Activated CD8-positive, alpha-beta T cell treated with anti-CD3 and anti-CD28 coated beads for 36 hours (primary cell): ENCODE measurements at regions not wholly inside any gene's neighbourhood (a gene's known extent, or its start where the extent isn't known, plus 50 kb on each side); places are given as distances from the start of the nearest gene placed in this dataset.
"Not testable (repeated sequence)": the region's sequence is repeated elsewhere in the genome, so short reads cannot be mapped to it uniquely, and the experiment has no call there.

Experiments
- ATAC-seq: fragments of 200-7000 bp; cut with Tn5 transposase; one replicate; pipeline ENCODE4 v1.10.0; 2021; ENCODE audit warnings: mild to moderate bottlenecking, moderate library complexity
- CTCF ChIA-PET: fragments of 350-600 bp; sonication (Branson Sonifier 250); formaldehyde crosslinking; loops from one replicate; lab custom pipeline; 2021; ENCODE audit warnings: antibody characterized with exemption; lab: Charles Lee
- POLR2A ChIA-PET: fragments of 350-600 bp; sonication (Branson Sonifier 250); formaldehyde crosslinking; loops from one replicate; lab custom pipeline; 2021; ENCODE audit warnings: antibody characterized with exemption; lab: Charles Lee
- DNase-seq: peaks from one replicate; pipeline ENCODE4 v3.0.0-alpha.2; 2020
- H3K27ac Mint-ChIP-seq: one replicate; pipeline ENCODE4 v1.8.0; 2021; ENCODE audit warnings: mild to moderate bottlenecking, mixed read lengths
- H3K27me3 Mint-ChIP-seq: one replicate; pipeline ENCODE4 v1.8.0; 2021; ENCODE audit warnings: mixed read lengths
- H3K36me3 Mint-ChIP-seq: one replicate; pipeline ENCODE4 v1.8.0; 2021; ENCODE audit warnings: low read depth, mixed read lengths
- H3K4me1 Mint-ChIP-seq: one replicate; pipeline ENCODE4 v1.8.0; 2021; ENCODE audit warnings: low read depth, mixed read lengths
- H3K4me3 Mint-ChIP-seq: one replicate; pipeline ENCODE4 v1.8.0; 2021; ENCODE audit warnings: mild to moderate bottlenecking, moderate library complexity, mixed read lengths
- H3K9me3 Mint-ChIP-seq: one replicate; pipeline ENCODE4 v1.8.0; 2021; ENCODE audit warnings: mixed read lengths
- intact Hi-C: fragments of 100-400 bp; cut with micrococcal nuclease; formaldehyde crosslinking; loops from one replicate; pipeline ENCODE4 v1.10.0; 2022
- TF ChIP-seq, protein P1 (sequence below): fragments of 200-600 bp; IDR thresholded peaks from one replicate; pipeline ENCODE4 v1.8.0; 2022; ENCODE audit warnings: antibody characterized with exemption, mild to moderate bottlenecking

DNA sequence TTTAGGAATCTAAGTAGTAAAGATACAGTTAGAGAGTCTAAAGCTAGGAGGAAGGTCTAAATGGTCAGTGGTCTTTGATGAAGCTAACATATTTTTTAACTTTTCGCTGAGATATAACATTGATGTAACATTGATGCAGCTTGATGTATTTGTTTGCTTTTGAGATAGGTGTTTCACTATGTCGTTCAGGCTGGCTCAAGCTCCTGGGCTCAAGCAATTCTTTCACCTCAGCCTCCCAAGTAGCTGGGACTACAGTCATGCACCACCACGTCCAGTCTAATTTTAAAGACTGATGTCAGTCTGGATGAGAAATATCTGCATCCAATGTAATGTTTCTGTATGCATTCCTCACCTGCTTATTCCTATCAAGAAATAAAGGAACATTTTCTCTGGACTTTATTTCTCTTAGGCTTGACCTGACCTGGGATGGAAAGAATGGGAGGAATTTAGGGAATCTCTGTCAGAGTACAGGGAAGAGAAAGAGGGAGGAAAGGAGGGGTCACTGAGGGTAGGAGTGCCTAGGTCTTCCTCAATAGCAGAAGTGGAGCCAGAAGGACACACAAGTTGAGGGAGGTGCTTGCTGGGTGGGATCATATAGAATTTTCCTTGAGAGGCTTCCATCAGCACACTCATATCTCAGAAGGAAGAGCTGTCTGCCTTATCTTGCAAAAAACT is 101.5 kb upstream of the GPBP1 start:
- Mint-ChIP-seq H3K4me3 (no peak overlapping the region), H3K27me3 (peaks cover 6% of the 10 kb centered on the region), H3K9me3 (peaks cover 5% of the 10 kb centered on the region), H3K4me1 (no peaks in the 10 kb centered on the region), H3K27ac (no peak overlapping the region), H3K36me3 (no peaks in the 10 kb centered on the region)
- ATAC-seq (no peak), DNase-seq (no peak)
- TF ChIP-seq, protein P1, sequence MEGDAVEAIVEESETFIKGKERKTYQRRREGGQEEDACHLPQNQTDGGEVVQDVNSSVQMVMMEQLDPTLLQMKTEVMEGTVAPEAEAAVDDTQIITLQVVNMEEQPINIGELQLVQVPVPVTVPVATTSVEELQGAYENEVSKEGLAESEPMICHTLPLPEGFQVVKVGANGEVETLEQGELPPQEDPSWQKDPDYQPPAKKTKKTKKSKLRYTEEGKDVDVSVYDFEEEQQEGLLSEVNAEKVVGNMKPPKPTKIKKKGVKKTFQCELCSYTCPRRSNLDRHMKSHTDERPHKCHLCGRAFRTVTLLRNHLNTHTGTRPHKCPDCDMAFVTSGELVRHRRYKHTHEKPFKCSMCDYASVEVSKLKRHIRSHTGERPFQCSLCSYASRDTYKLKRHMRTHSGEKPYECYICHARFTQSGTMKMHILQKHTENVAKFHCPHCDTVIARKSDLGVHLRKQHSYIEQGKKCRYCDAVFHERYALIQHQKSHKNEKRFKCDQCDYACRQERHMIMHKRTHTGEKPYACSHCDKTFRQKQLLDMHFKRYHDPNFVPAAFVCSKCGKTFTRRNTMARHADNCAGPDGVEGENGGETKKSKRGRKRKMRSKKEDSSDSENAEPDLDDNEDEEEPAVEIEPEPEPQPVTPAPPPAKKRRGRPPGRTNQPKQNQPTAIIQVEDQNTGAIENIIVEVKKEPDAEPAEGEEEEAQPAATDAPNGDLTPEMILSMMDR, result no peak
- POLR2A ChIA-PET, result no interaction called here
- CTCF ChIA-PET, result interaction anchor here (1.0 kb wide), 1 partner anchor 10 kb away, joined by 3 read pairs; no protein-coding TSS in a partner anchor
- intact Hi-C loops, result no loop called here

DNA sequence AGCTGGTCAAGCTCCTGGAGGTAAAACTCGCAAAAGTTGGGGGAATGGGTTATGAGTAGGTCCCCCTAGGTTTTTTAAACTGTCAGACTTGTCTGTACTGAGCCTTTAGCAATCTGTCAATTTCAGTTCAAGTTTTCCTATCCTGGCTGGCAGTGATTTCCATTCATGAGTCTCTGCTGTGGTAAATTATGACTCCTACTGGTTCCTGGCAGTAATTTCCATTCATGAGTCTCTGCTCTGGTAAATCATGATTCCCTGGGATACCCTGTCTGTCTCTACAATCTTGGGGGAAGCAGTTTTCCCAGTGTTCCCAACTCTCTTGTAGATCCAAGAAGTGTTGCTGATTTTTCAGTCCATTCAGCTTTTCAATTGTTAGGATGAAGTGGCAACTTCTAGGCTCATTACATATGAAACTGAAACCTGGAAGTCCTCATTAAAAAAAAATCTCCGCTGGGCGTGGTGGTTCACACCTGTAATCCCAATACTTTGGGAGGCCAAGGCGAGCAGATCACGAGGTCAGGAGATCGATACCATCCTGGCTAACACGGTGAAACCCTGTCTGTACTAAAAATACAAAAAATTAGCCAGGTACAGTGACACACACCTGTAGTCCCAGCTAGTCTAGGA is 91.3 kb upstream of the GPBP1 start:
- CTCF ChIA-PET, result interaction anchor here (1.2 kb wide), 1 partner anchor 11 kb away, joined by 3 read pairs; no protein-coding TSS in a partner anchor
- H3K4me3 Mint-ChIP-seq, result no peak overlapping the region
- intact Hi-C loops, result no loop called here
- ATAC-seq, result no peak
- no peak for DNase-seq
- no peaks in the 10 kb centered on the region for H3K36me3 Mint-ChIP-seq
- peaks cover 10% of the 10 kb centered on the region for H3K27me3 Mint-ChIP-seq
- no peak overlapping the region for H3K27ac Mint-ChIP-seq
- no peaks in the 10 kb centered on the region for H3K9me3 Mint-ChIP-seq
- H3K4me1 Mint-ChIP-seq, result no peaks in the 10 kb centered on the region
- POLR2A ChIA-PET, result no interaction called here
- TF ChIP-seq, protein P1, result no peak

DNA sequence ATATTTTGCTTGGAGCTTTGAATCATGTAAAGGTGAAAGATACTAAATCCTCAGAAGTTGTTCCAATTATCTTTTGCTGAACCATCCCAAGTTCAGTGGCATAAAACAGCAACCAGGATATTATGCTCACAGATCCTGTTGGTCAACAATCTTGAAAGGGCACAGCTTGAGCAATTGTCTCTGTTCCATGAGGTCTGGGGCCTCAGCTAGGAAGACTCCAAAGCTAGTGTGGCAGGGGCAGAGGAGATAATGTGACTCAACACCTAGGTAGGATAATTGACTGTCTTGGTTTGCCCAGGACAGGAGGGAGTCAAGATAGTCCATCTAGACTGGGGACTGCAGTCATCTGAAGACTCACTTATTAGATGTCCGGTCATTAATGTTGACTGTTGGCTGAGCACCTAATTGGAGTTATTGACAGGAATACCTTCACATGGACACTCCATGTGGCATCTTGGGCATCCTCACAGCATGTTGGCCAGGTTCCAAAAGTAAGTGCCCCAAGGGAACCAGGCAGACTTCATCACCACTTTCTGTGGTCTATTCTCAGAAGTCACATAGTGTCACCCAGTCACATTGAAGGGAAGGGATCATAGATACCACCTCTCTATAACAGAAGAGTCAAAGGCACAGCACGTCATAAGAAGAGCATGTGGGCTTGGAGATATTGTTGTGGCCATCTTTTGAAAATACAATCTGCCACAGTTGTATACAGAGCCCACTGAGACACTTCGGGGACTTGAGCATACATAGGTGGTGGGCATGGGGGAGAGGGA is 88.4 kb upstream of the GPBP1 start:
- Mint-ChIP-seq H3K27ac (no peak overlapping the region), H3K9me3 (no peaks in the 10 kb centered on the region), H3K4me3 (no peak overlapping the region), H3K27me3 (peaks cover 10% of the 10 kb centered on the region), H3K4me1 (no peaks in the 10 kb centered on the region), H3K36me3 (no peaks in the 10 kb centered on the region)
- DNase-seq (no peak), ATAC-seq (peak; percentile 42)
- CTCF ChIA-PET, result no interaction called here
- POLR2A ChIA-PET, result no interaction called here
- intact Hi-C loops, result no loop called here
- TF ChIP-seq, protein P1, result no peak

DNA sequence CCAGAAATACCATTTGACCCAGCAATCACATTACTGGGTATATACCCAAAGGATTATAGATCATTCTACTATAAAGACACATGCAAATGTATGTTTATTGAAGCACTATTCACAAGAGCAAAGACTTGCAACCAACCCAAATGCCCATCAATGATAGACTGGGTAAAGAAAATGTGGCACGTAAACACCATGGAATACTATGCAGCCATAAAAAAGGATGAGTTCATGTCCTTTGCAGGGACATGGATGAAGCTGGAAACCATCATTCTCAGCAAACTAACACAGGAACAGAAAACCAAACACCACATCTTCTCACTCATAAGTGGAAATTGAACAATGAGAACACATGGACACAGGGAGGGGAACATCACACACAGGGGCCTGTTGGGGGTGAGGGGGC is 85.9 kb upstream of the GPBP1 start:
- H3K27ac Mint-ChIP-seq, H3K27me3 Mint-ChIP-seq, ATAC-seq, DNase-seq, intact Hi-C loops, H3K9me3 Mint-ChIP-seq, POLR2A ChIA-PET, H3K4me3 Mint-ChIP-seq, H3K36me3 Mint-ChIP-seq, H3K4me1 Mint-ChIP-seq: not testable (repeated sequence)
- CTCF ChIA-PET, result interaction anchor here (1.0 kb wide), 1 partner anchor 8 kb away, joined by 3 read pairs; no protein-coding TSS in a partner anchor

DNA sequence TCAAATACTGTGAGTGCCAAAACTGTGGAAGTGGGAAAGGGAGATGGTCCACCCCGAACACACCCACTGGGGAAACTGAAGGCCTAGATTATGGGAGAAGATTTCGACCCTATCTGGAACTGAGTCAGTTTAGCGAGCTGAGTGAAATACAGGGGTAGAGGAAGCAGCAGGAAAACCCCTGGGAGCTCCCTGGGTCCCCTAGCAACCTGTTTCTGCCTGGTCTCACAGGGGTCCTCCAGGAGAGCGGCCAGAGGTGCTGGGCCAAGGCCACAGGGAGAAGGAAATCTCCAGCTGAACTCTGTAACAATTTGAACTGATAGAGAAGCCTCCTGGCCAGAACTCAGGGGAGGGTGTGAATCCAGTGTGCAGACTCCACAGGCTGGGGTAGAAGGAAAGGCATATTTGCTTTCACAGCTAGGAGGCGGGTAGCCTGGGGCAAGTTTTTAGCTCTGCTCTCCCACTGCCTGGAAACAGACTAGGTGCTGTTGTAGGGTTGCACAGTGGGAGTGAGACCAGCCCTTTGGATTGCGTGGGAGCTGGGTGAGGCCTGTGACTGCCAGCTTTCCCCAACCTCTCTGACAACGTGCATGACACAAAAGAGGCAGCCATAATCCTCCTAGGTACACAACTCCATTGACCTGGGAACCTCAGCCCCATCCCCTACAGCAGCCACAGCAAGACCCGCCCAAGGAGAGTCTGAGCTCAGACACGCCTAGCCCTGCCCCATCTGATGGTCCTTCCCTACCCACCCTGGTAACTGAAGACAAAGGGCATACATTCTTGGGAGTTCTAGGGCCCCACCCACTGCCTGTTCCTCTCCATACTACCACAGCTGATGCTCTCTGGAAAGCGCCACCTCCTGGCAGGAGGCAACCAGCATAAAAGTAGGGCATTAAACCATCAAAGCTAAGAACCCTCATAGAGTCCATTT is 78.8 kb upstream of the GPBP1 start:
- CTCF ChIA-PET, result interaction anchor here (0.6 to 1.6 kb wide), 5 partner anchors 13 to 98 kb away, joined by 3 to 4 read pairs (median 3); no protein-coding TSS in a partner anchor
- Mint-ChIP-seq H3K4me3 (no peak overlapping the region), H3K4me1 (no peaks in the 10 kb centered on the region), H3K27ac (no peak overlapping the region), H3K27me3 (no peaks in the 10 kb centered on the region), H3K36me3 (peaks cover 2% of the 10 kb centered on the region), H3K9me3 (peaks cover 27% of the 10 kb centered on the region)
- ATAC-seq (no peak), DNase-seq (peak; percentile 10)
- TF ChIP-seq, protein P1, result no peak
- POLR2A ChIA-PET, result no interaction called here
- intact Hi-C loops, result no loop called here
